GM12878 (cell line): ENCODE measurements at regions not wholly inside any gene's neighbourhood (a gene's known extent, or its start where the extent isn't known, plus 50 kb on each side); places are given as distances from the start of the nearest gene placed in this dataset.

Experiments used
- ATAC-seq: fragments of 200-7000 bp; cut with Tn5 transposase; 3 replicates; pipeline ENCODE4 v1.9.1; 2020; ENCODE audit warnings: mild to moderate bottlenecking, moderate library complexity
- BruUV-seq: library from RNA; stranded (reverse); fragments of 400-500 nt; replicated peaks from 2 replicates; lab custom pipeline; 2021; lab: Mats Ljungman, UMichigan
- CTCF ChIA-PET: fragments of 300-600 bp; sonication (Branson Sonifier 250); formaldehyde crosslinking; extraction: SDS; loops from one replicate; lab custom pipeline; 2021; ENCODE audit warnings: inconsistent platforms; lab: Yijun Ruan, JAX
- POLR2A ChIA-PET: fragments of 350-600 bp; formaldehyde crosslinking; extraction: SDS; loops from one replicate; lab custom pipeline; 2021; ENCODE audit warnings: inconsistent platforms; lab: Charles Lee
- RAD21 ChIA-PET: fragments of 300-600 bp; sonication (Branson Sonifier 250); formaldehyde crosslinking; loops from one replicate; lab custom pipeline; 2023; ENCODE audit warnings: antibody characterized with exemption; ENCODE audit not compliant: unreplicated experiment; lab: Charles Lee
- SMC1A ChIA-PET: fragments of 300-600 bp; sonication (Branson Sonifier 250); formaldehyde crosslinking; loops from one replicate; lab custom pipeline; 2023; ENCODE audit not compliant: unreplicated experiment, uncharacterized antibody; lab: Charles Lee
- DNase-seq: peaks from one replicate; pipeline ENCODE4 v3.0.0-alpha.2; 2011; ENCODE audit warnings: low read depth, low spot score
- FAIRE-seq: peaks from 3 replicates; lab custom pipeline; 2011; peaks lifted over from hg19 to GRCh38; lab: Jason Lieb, UNC
- H2AFZ ChIP-seq: 2 replicates; pipeline ENCODE4 v1.6.0; 2011; ENCODE audit warnings: low read depth, low read length, control low read depth; ENCODE audit not compliant: control insufficient read depth
- H3K27ac ChIP-seq: 2 replicates; pipeline ENCODE4 v1.5.1; 2011; ENCODE audit warnings: control low read depth; ENCODE audit not compliant: control insufficient read depth, insufficient read depth
- H3K27me3 ChIP-seq, 2 experiments: replicated peaks in 1 of 2; 2 replicates each; pipeline versions ENCODE4 v1.6.0 to v1.6.1; 2011; ENCODE audit warnings: low read length in 1 of 2; ENCODE audit not compliant: control insufficient read depth in 2 of 2, insufficient read depth in 2 of 2
- H3K36me3 ChIP-seq, 2 experiments: 2 replicates each; pipeline ENCODE4 v1.5.1; 2011; ENCODE audit warnings: low read length in 1 of 2; ENCODE audit not compliant: control insufficient read depth in 2 of 2, insufficient read depth in 2 of 2
- H3K4me1 ChIP-seq: 2 replicates; pipeline ENCODE4 v1.6.1; 2011; ENCODE audit warnings: mild to moderate bottlenecking, low read length, moderate library complexity, mixed read lengths; ENCODE audit not compliant: control insufficient read depth, insufficient read depth
- H3K4me2 ChIP-seq: 2 replicates; pipeline ENCODE4 v1.6.0; 2011; ENCODE audit warnings: control low read depth; ENCODE audit not compliant: control insufficient read depth, insufficient read depth
- H3K4me3 ChIP-seq: fragments of 200-600 bp; sonication (generic); 2 replicates; pipeline ENCODE4 v1.5.1; 2016
- H3K79me2 ChIP-seq: 2 replicates; pipeline ENCODE4 v1.6.0; 2011; ENCODE audit warnings: low read length; ENCODE audit not compliant: control insufficient read depth, insufficient read depth
- H3K9ac ChIP-seq: 2 replicates; pipeline ENCODE4 v1.8.0; 2011; ENCODE audit warnings: low read length, control low read depth, mixed read lengths; ENCODE audit not compliant: control insufficient read depth, insufficient read depth
- H3K9me3 ChIP-seq: replicated peaks from 3 replicates; pipeline ENCODE4 v1.5.1; 2011; ENCODE audit warnings: mild to moderate bottlenecking, low read length; ENCODE audit not compliant: control insufficient read depth, insufficient read depth
- H4K20me1 ChIP-seq: 2 replicates; pipeline ENCODE4 v1.6.0; 2011; ENCODE audit not compliant: control insufficient read depth, insufficient read depth
- CBFB ChIP-seq: IDR thresholded peaks from 2 replicates; pipeline ENCODE4 v1.6.1; 2016; ENCODE audit warnings: antibody characterized with exemption, low read depth
- KAT2A ChIP-seq: conservative IDR thresholded peaks from 2 replicates; pipeline ENCODE4 v1.6.1; 2011; ENCODE audit warnings: low read depth, low read length; ENCODE audit not compliant: control insufficient read depth
- SMAD1 ChIP-seq: fragments of 450-650 bp; IDR thresholded peaks from 2 replicates; pipeline ENCODE4 v1.6.1; 2018; ENCODE audit warnings: mild to moderate bottlenecking, low read depth; ENCODE audit not compliant: partially characterized antibody
- SMAD5 ChIP-seq: IDR thresholded peaks from 2 replicates; pipeline ENCODE4 v1.6.1; 2016; ENCODE audit warnings: antibody characterized with exemption, low read depth
- ZBTB33 ChIP-seq: fragments of 450-650 bp; IDR thresholded peaks from 2 replicates; pipeline ENCODE4 v1.6.1; 2017; ENCODE audit warnings: mild to moderate bottlenecking
- WGBS: methylation state at CpG from one replicate; pipeline ENCODE4 v1.1.6; 2016; ENCODE audit warnings: low lambda C conversion rate; ENCODE audit not compliant: insufficient replicate concordance, insufficient coverage; ENCODE audit errors: missing lambda C conversion rate; 5-methylcytosine and 5-hydroxymethylcytosine counted together
- in situ Hi-C: fragments of 300-500 bp; cut with MboI; formaldehyde crosslinking; loops from 9 replicates; pipeline ENCODE4 v1.14.3; 2018; ENCODE audit warnings: mixed read lengths
- intact Hi-C: fragments of 100-400 bp; cut with micrococcal nuclease; formaldehyde crosslinking; loops from one replicate; pipeline ENCODE4 v1.14.2; 2022; ENCODE audit not compliant: unreplicated experiment
- TF ChIP-seq, protein P1 (sequence below): IDR thresholded peaks from 2 replicates; pipeline ENCODE4 v1.6.1; 2011; ENCODE audit warnings: borderline replicate concordance, low read depth, mild to moderate bottlenecking, moderate library complexity, mixed read lengths, low read length; ENCODE audit not compliant: insufficient read depth; ENCODE audit errors: extremely low read length
- TF ChIP-seq, protein P2 (sequence below): IDR thresholded peaks from 2 replicates; pipeline ENCODE4 v1.6.1; 2012; ENCODE audit warnings: low read depth, low read length, improper control_type of control experiment

DNA sequence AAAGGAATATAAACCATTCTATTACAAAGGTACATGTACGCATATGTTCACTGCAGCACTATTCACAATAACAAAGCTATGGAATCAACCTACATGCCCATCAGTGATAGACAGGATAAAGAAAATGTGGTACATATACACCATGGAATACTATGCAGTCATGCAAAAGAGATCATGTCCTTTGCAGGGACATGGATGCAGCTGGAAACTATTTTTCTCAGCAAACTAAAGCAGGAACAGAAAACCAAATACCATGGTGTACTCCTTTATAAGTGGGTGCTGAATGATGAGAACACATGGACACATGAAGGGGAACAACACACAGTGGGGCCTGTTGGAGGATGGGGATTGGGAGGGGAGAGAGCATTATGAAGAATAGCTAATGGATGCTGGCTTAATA, 104.6 kb upstream of the CENPW start:
- Histone ChIP-seq H4K20me1 (no peaks in the 10 kb centered on the region), H3K36me3 (no peaks in the 10 kb centered on the region), H3K79me2 (no peaks in the 10 kb centered on the region), H3K27ac (no peak overlapping the region), H3K27me3 (no peaks in the 10 kb centered on the region), H3K9ac (no peak overlapping the region), H3K4me3 (no peak overlapping the region), H2AFZ (no peak overlapping the region), H3K4me2 (no peak overlapping the region), H3K4me1 (no peaks in the 10 kb centered on the region), H3K9me3 (no peaks in the 10 kb centered on the region; the same call in 2 of the 3 replicates)
- in situ Hi-C loops = no loop called here
- no TSS peak for BruUV-seq
- TF ChIP-seq KAT2A (no peak), ZBTB33 (no peak), SMAD1 (no peak), CBFB (no peak), SMAD5 (no peak)
- TF ChIP-seq, protein P1, sequence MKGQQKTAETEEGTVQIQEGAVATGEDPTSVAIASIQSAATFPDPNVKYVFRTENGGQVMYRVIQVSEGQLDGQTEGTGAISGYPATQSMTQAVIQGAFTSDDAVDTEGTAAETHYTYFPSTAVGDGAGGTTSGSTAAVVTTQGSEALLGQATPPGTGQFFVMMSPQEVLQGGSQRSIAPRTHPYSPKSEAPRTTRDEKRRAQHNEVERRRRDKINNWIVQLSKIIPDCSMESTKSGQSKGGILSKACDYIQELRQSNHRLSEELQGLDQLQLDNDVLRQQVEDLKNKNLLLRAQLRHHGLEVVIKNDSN = no peak
- TF ChIP-seq, protein P2, sequence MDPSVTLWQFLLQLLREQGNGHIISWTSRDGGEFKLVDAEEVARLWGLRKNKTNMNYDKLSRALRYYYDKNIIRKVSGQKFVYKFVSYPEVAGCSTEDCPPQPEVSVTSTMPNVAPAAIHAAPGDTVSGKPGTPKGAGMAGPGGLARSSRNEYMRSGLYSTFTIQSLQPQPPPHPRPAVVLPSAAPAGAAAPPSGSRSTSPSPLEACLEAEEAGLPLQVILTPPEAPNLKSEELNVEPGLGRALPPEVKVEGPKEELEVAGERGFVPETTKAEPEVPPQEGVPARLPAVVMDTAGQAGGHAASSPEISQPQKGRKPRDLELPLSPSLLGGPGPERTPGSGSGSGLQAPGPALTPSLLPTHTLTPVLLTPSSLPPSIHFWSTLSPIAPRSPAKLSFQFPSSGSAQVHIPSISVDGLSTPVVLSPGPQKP = no peak
- POLR2A ChIA-PET = no interaction called here
- RAD21 ChIA-PET = no interaction called here
- ATAC-seq = no peak
- no peak for FAIRE-seq
- DNase-seq = no peak
- SMC1A ChIA-PET = interaction anchor here (1.1 kb wide), 1 partner anchor 24 kb away, joined by 4 read pairs; no protein-coding TSS in a partner anchor
- intact Hi-C loops = no loop called here
- CTCF ChIA-PET = interaction anchor here (1.5 kb wide), 1 partner anchor 19 kb away, joined by 3 read pairs; no protein-coding TSS in a partner anchor
- 100% methylated on average over 1 of the region's 1 CpG for WGBS
